BE2C (cell line): ENCODE measurements at regions not wholly inside any gene's neighbourhood (a gene's known extent, or its start where the extent isn't known, plus 50 kb on each side); places are given as distances from the start of the nearest gene placed in this dataset.

Source experiments
- DNase-seq: peaks from one replicate; pipeline ENCODE4 v3.0.0-alpha.2; 2020
- H3K27me3 ChIP-seq: fragments of 250-450 bp; sonication (Bioruptor Pico); 2 replicates; pipeline ENCODE4 v1.5.1; 2020; ENCODE audit warnings: mild to moderate bottlenecking
- H3K36me3 ChIP-seq: fragments of 250-450 bp; sonication (Bioruptor Pico); 2 replicates; pipeline ENCODE4 v1.5.1; 2020; ENCODE audit warnings: mild to moderate bottlenecking
- H3K4me1 ChIP-seq: fragments of 250-450 bp; sonication (Bioruptor Pico); 2 replicates; pipeline ENCODE4 v1.5.1; 2020
- H3K4me3 ChIP-seq: 2 replicates; pipeline ENCODE4 v1.5.1; 2011; ENCODE audit warnings: low read depth, low read length
- H3K9me3 ChIP-seq: fragments of 250-450 bp; sonication (Bioruptor Pico); 2 replicates; pipeline ENCODE4 v1.5.1; 2020
- CTCF ChIP-seq: IDR thresholded peaks from 2 replicates; pipeline ENCODE4 v1.5.1; 2012; ENCODE audit warnings: mild to moderate bottlenecking, low read depth, low read length

- peak; percentile 28 for DNase-seq
- peak; percentile 52 for TF ChIP-seq CTCF
Observed at GRCh38 chr10:84665883-84666463, 337.6 kb downstream of the CCSER2 start.

GRCh38 chr10:84668186-84668763 lies 339.9 kb downstream of the CCSER2 start:
- Histone ChIP-seq H3K9me3 (no peaks in the 10 kb centered on the region), H3K4me3 (no peak overlapping the region), H3K36me3 (no peaks in the 10 kb centered on the region), H3K4me1 (no peaks in the 10 kb centered on the region), H3K27me3 (no peaks in the 10 kb centered on the region)
- no peak for DNase-seq
- TF ChIP-seq CTCF = no peak

More at GRCh38 chr10:84665883-84666463, 337.6 kb downstream of the CCSER2 start:
- Histone ChIP-seq H3K9me3 (no peaks in the 10 kb centered on the region), H3K4me3 (no peak overlapping the region), H3K27me3 (no peaks in the 10 kb centered on the region), H3K36me3 (no peaks in the 10 kb centered on the region), H3K4me1 (no peaks in the 10 kb centered on the region)

- Histone ChIP-seq H3K4me3 (no peak overlapping the region), H3K36me3 (no peaks in the 10 kb centered on the region), H3K9me3 (no peaks in the 10 kb centered on the region), H3K4me1 (no peaks in the 10 kb centered on the region), H3K27me3 (no peaks in the 10 kb centered on the region)
- TF ChIP-seq CTCF = no peak
- DNase-seq = no peak
Observed at GRCh38 chr10:84675060-84675459, 346.7 kb downstream of the CCSER2 start.

- H3K27me3 ChIP-seq = no peaks in the 10 kb centered on the region
- no peak for TF ChIP-seq CTCF
- H3K4me3 ChIP-seq = no peak overlapping the region
- H3K36me3 ChIP-seq = no peaks in the 10 kb centered on the region
- H3K4me1 ChIP-seq = no peaks in the 10 kb centered on the region
- H3K9me3 ChIP-seq = no peaks in the 10 kb centered on the region
- DNase-seq = no peak
Observed at GRCh38 chr10:84676536-84676935, 348.1 kb downstream of the CCSER2 start.

GRCh38 chr10:84681781-84682180 lies 353.4 kb downstream of the CCSER2 start:
- Histone ChIP-seq H3K27me3 (no peaks in the 10 kb centered on the region), H3K4me3 (no peak overlapping the region), H3K4me1 (no peaks in the 10 kb centered on the region), H3K9me3 (no peaks in the 10 kb centered on the region), H3K36me3 (no peaks in the 10 kb centered on the region)
- TF ChIP-seq CTCF = no peak
- no peak for DNase-seq

GRCh38 chr10:84683550-84683949 lies 355.2 kb downstream of the CCSER2 start:
- no peaks in the 10 kb centered on the region for H3K9me3 ChIP-seq
- H3K4me1 ChIP-seq = no peaks in the 10 kb centered on the region
- no peak for DNase-seq
- TF ChIP-seq CTCF = no peak
- no peaks in the 10 kb centered on the region for H3K36me3 ChIP-seq
- H3K4me3 ChIP-seq = no peak overlapping the region
- no peaks in the 10 kb centered on the region for H3K27me3 ChIP-seq
